H9 (cell line): ENCODE measurements at regions not wholly inside any gene's neighbourhood (a gene's known extent, or its start where the extent isn't known, plus 50 kb on each side); places are given as distances from the start of the nearest gene placed in this dataset.

Source experiments
- DNase-seq: peaks from one replicate; pipeline ENCODE4 v3.0.0-alpha.2; 2017
- H2AFZ ChIP-seq: one replicate; pipeline ENCODE4 v1.6.1; 2013; ENCODE audit warnings: mild to moderate bottlenecking, low read length, control low read depth, moderate library complexity
- H2AK5ac ChIP-seq: 2 replicates; pipeline ENCODE4 v1.6.1; 2013; ENCODE audit warnings: low read length, control low read depth, mixed read lengths; ENCODE audit not compliant: insufficient read length
- H2BK120ac ChIP-seq: one replicate; pipeline ENCODE4 v1.6.1; 2013; ENCODE audit warnings: low read depth, mild to moderate bottlenecking, low read length, control low read depth, inconsistent platforms; ENCODE audit not compliant: poor library complexity, severe bottlenecking
- H2BK12ac ChIP-seq: 2 replicates; pipeline ENCODE4 v1.6.1; 2013; ENCODE audit warnings: low read length, control low read depth, mixed read lengths, low read depth; ENCODE audit not compliant: insufficient read length
- H2BK15ac ChIP-seq: 2 replicates; pipeline ENCODE4 v1.6.1; 2013; ENCODE audit warnings: low read depth, low read length, control low read depth
- H2BK20ac ChIP-seq: one replicate; pipeline ENCODE4 v1.6.1; 2013; ENCODE audit warnings: low read depth, mild to moderate bottlenecking, low read length, control low read depth, inconsistent platforms; ENCODE audit not compliant: poor library complexity, severe bottlenecking
- H2BK5ac ChIP-seq: 2 replicates; pipeline ENCODE4 v1.6.1; 2013; ENCODE audit warnings: low read length, control low read depth, mixed read lengths; ENCODE audit not compliant: insufficient read length
- H3K14ac ChIP-seq: 2 replicates; pipeline ENCODE4 v1.6.1; 2013; ENCODE audit warnings: low read length, control low read depth; ENCODE audit not compliant: insufficient read depth
- H3K18ac ChIP-seq: 2 replicates; pipeline ENCODE4 v1.6.1; 2013; ENCODE audit warnings: low read depth, mild to moderate bottlenecking, mixed read lengths, low read length, control low read depth; ENCODE audit not compliant: insufficient read length
- H3K23ac ChIP-seq: 2 replicates; pipeline ENCODE4 v1.6.1; 2013; ENCODE audit warnings: low read length, control low read depth, mixed read lengths, low read depth; ENCODE audit not compliant: insufficient read length
- H3K23me2 ChIP-seq: 2 replicates; pipeline ENCODE4 v1.6.1; 2013; ENCODE audit warnings: low read depth, mild to moderate bottlenecking, mixed read lengths, low read length, control low read depth; ENCODE audit not compliant: insufficient read length, poor library complexity, severe bottlenecking
- H3K27ac ChIP-seq: 2 replicates; pipeline ENCODE4 v1.5.1; 2013; ENCODE audit warnings: low read length, control low read depth, mixed read lengths, low read depth; ENCODE audit not compliant: insufficient read length
- H3K27me3 ChIP-seq: 2 replicates; pipeline ENCODE4 v1.6.1; 2013; ENCODE audit warnings: low read length, control low read depth, inconsistent platforms; ENCODE audit not compliant: insufficient read depth
- H3K4ac ChIP-seq: 2 replicates; pipeline ENCODE4 v1.6.1; 2013; ENCODE audit warnings: low read depth, mild to moderate bottlenecking, control low read depth, inconsistent platforms, low read length, moderate library complexity
- H3K4me1 ChIP-seq: 2 replicates; pipeline ENCODE4 v1.6.1; 2013; ENCODE audit warnings: low read length, control low read depth, inconsistent platforms; ENCODE audit not compliant: insufficient read depth
- H3K4me2 ChIP-seq: 2 replicates; pipeline ENCODE4 v1.6.1; 2013; ENCODE audit warnings: low read length, control low read depth, mixed read lengths; ENCODE audit not compliant: insufficient read length, insufficient read depth
- H3K56ac ChIP-seq: 2 replicates; pipeline ENCODE4 v1.6.1; 2013; ENCODE audit warnings: low read depth, mild to moderate bottlenecking, mixed read lengths, low read length, control low read depth; ENCODE audit not compliant: insufficient read length
- H3K79me1 ChIP-seq: 2 replicates; pipeline ENCODE4 v1.6.1; 2013; ENCODE audit warnings: low read depth, mild to moderate bottlenecking, moderate library complexity, low read length, control low read depth, inconsistent platforms; ENCODE audit not compliant: insufficient read depth, poor library complexity, severe bottlenecking
- H3K79me2 ChIP-seq: 2 replicates; pipeline ENCODE4 v1.6.1; 2013; ENCODE audit warnings: low read length, control low read depth, inconsistent platforms; ENCODE audit not compliant: insufficient read depth
- H3K9ac ChIP-seq: 2 replicates; pipeline ENCODE4 v1.6.1; 2013; ENCODE audit warnings: low read length, control low read depth, mixed read lengths; ENCODE audit not compliant: insufficient read length; ENCODE audit errors: extremely low read depth
- H3K9me3 ChIP-seq: one replicate; pipeline ENCODE4 v1.6.1; 2013; ENCODE audit warnings: low read depth, low read length, inconsistent platforms; ENCODE audit not compliant: control insufficient read depth
- H3T11ph ChIP-seq: one replicate; pipeline ENCODE4 v1.6.1; 2013; ENCODE audit warnings: mild to moderate bottlenecking, low read length, control low read depth, inconsistent platforms
- H4K20me1 ChIP-seq: one replicate; pipeline ENCODE4 v1.6.1; 2013; ENCODE audit not compliant: control insufficient read depth, insufficient read length, insufficient read depth
- H4K5ac ChIP-seq: 2 replicates; pipeline ENCODE4 v1.6.1; 2013; ENCODE audit warnings: low read depth, mild to moderate bottlenecking, mixed read lengths, low read length, control low read depth; ENCODE audit not compliant: insufficient read length
- H4K8ac ChIP-seq: replicated peaks from 2 replicates; pipeline ENCODE4 v1.6.1; 2013; ENCODE audit warnings: low read length, control low read depth, mixed read lengths, low read depth; ENCODE audit not compliant: insufficient read length
- H4K91ac ChIP-seq: 2 replicates; pipeline ENCODE4 v1.6.1; 2013; ENCODE audit warnings: low read depth, mild to moderate bottlenecking, moderate library complexity, mixed read lengths, low read length, control low read depth; ENCODE audit not compliant: insufficient read length
- H3K27ac Mint-ChIP-seq, 3 experiments: 2 replicates in 2 of 3; 3 replicates in 1 of 3; pipeline ENCODE4 v1.8.0; 2020 to 2021; ENCODE audit warnings: mixed read lengths in 3 of 3, mild to moderate bottlenecking in 1 of 3, moderate library complexity in 1 of 3
- H3K27me3 Mint-ChIP-seq: 2 replicates; pipeline ENCODE4 v1.8.0; 2021; ENCODE audit warnings: low read depth, mild to moderate bottlenecking, moderate library complexity, mixed read lengths
- H3K36me3 Mint-ChIP-seq, 3 experiments: 2 replicates in 2 of 3; 3 replicates in 1 of 3; pipeline ENCODE4 v1.8.0; 2020 to 2021; ENCODE audit warnings: low read depth in 3 of 3, mixed read lengths in 3 of 3; ENCODE audit not compliant: insufficient read depth in 1 of 3
- H3K4me1 Mint-ChIP-seq, 2 experiments: 2 replicates each; pipeline ENCODE4 v1.8.0; 2020; ENCODE audit warnings: mixed read lengths in 2 of 2
- H3K4me3 Mint-ChIP-seq, 2 experiments: 2 replicates in 1 of 2; 3 replicates in 1 of 2; pipeline ENCODE4 v1.8.0; 2020 to 2021; ENCODE audit warnings: mild to moderate bottlenecking in 2 of 2, mixed read lengths in 2 of 2, moderate library complexity in 1 of 2
- H3K9me3 Mint-ChIP-seq, 2 experiments: 2 replicates in 1 of 2; 3 replicates in 1 of 2; pipeline ENCODE4 v1.8.0; 2020; ENCODE audit warnings: mild to moderate bottlenecking in 2 of 2, mixed read lengths in 2 of 2, moderate library complexity in 1 of 2
- WGBS: extraction: QIAGEN DNeasy Blood & Tissue Kit; methylation state at CpG from one replicate; pipeline ENCODE4 v1.1.7; 2013; ENCODE audit warnings: missing lambda C conversion rate, low lambda C conversion rate, mixed read lengths; ENCODE audit not compliant: insufficient read length; ENCODE audit errors: extremely low coverage; 5-methylcytosine and 5-hydroxymethylcytosine counted together
- TF ChIP-seq, protein P1 (sequence below): fragments of 200-600 bp; sonication (generic); conservative IDR thresholded peaks from 3 replicates; pipeline ENCODE4 v1.8.0; 2021; ENCODE audit warnings: antibody characterized with exemption, mild to moderate bottlenecking

DNA sequence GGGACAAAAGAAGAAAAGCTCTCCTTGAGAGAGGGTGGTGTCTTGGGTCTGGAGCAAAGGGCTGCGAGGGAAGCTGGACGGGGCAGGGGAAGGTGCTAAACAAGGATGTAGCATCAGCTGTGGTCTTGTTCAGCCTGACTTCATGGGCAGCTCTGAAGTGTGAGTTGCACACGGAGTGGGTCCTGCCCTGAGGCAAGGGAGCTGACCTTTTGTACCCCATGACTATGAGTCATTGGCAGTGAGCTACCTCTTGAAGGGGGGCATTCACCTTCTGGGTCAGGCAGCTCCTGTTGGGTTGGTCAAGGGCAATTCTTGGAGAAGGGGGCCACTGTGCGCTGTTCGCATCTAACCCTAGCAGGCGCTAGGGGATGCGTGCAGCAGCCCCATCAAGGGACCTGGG lies 151.8 kb downstream of the SMIM20 start:
- no peak overlapping the region for H3K4ac ChIP-seq
- H4K91ac ChIP-seq, result no peak overlapping the region
- H3K79me2 ChIP-seq, result no peaks in the 10 kb centered on the region
- no peak overlapping the region for H3K27ac Mint-ChIP-seq
- H2BK15ac ChIP-seq, result no peak overlapping the region; the same call in 1 of the 2 replicates
- no peaks in the 10 kb centered on the region for H3K27me3 ChIP-seq
- H3K27ac ChIP-seq, result no peak overlapping the region
- no peak overlapping the region for H3K23ac ChIP-seq
- H2AK5ac ChIP-seq, result no peak overlapping the region
- no CpG with 5 or more reads among the region's 7 CpGs for WGBS
- H3K9me3 Mint-ChIP-seq, result peaks cover 3 to 4% of the 10 kb centered on the region in 2 experiments; a peak in 4 of 5 replicates
- no peak overlapping the region for H4K8ac ChIP-seq
- no peaks in the 10 kb centered on the region for H3K9me3 ChIP-seq
- H3K36me3 Mint-ChIP-seq, result no peaks in the 10 kb centered on the region
- H2BK120ac ChIP-seq, result no peak overlapping the region
- H4K5ac ChIP-seq, result no peak overlapping the region
- no peak overlapping the region for H3K4me3 Mint-ChIP-seq
- H2BK20ac ChIP-seq, result no peak overlapping the region
- no peak for DNase-seq
- H2BK5ac ChIP-seq, result no peak overlapping the region
- H3K27me3 Mint-ChIP-seq, result peaks cover 3% of the 10 kb centered on the region
- H4K20me1 ChIP-seq, result no peaks in the 10 kb centered on the region
- no peak overlapping the region for H2BK12ac ChIP-seq
- H3T11ph ChIP-seq, result no peak overlapping the region
- no peak overlapping the region for H3K9ac ChIP-seq
- no peak overlapping the region; the same call in 1 of the 2 replicates for H3K14ac ChIP-seq
- no peak overlapping the region for H3K56ac ChIP-seq
- no peak overlapping the region for H2AFZ ChIP-seq
- H3K18ac ChIP-seq, result no peak overlapping the region
- H3K4me1 Mint-ChIP-seq, result peaks cover 9 to 12% of the 10 kb centered on the region in 2 experiments
- no peaks in the 10 kb centered on the region for H3K4me1 ChIP-seq
- no peak overlapping the region for H3K4me2 ChIP-seq
- H3K79me1 ChIP-seq, result no peaks in the 10 kb centered on the region
- peaks cover 3% of the 10 kb centered on the region for H3K23me2 ChIP-seq
- TF ChIP-seq, protein P1, sequence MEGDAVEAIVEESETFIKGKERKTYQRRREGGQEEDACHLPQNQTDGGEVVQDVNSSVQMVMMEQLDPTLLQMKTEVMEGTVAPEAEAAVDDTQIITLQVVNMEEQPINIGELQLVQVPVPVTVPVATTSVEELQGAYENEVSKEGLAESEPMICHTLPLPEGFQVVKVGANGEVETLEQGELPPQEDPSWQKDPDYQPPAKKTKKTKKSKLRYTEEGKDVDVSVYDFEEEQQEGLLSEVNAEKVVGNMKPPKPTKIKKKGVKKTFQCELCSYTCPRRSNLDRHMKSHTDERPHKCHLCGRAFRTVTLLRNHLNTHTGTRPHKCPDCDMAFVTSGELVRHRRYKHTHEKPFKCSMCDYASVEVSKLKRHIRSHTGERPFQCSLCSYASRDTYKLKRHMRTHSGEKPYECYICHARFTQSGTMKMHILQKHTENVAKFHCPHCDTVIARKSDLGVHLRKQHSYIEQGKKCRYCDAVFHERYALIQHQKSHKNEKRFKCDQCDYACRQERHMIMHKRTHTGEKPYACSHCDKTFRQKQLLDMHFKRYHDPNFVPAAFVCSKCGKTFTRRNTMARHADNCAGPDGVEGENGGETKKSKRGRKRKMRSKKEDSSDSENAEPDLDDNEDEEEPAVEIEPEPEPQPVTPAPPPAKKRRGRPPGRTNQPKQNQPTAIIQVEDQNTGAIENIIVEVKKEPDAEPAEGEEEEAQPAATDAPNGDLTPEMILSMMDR, result no peak
